ENCODE measurements at regions not wholly inside any gene's neighbourhood (a gene's known extent, or its start where the extent isn't known, plus 50 kb on each side); places are given as distances from the start of the nearest gene placed in this dataset.

GRCh38 chr6:47116606-47117005 is 74.5 kb upstream of the ADGRF1 start:
- Histone ChIP-seq H3K9me3 (ENCODE audit: control insufficient read depth, insufficient read depth, low read depth, low read length) (no peaks in the 10 kb centered on the region), H3K27me3 (ENCODE audit: control insufficient read depth, insufficient read depth, low read length) (no peaks in the 10 kb centered on the region), H3K4me1 (ENCODE audit: control insufficient read depth, insufficient read depth, low read length) (peaks cover 11% of the 10 kb centered on the region), H3K27ac (ENCODE audit: low read depth, low read length) (no peak overlapping the region), H3K4me3 (ENCODE audit: low read depth, low read length) (no peak overlapping the region), H3K9ac (ENCODE audit: low read length) (no peak overlapping the region), H3K36me3 (ENCODE audit: control insufficient read depth, insufficient read depth, low read length) (no peaks in the 10 kb centered on the region)

DNA sequence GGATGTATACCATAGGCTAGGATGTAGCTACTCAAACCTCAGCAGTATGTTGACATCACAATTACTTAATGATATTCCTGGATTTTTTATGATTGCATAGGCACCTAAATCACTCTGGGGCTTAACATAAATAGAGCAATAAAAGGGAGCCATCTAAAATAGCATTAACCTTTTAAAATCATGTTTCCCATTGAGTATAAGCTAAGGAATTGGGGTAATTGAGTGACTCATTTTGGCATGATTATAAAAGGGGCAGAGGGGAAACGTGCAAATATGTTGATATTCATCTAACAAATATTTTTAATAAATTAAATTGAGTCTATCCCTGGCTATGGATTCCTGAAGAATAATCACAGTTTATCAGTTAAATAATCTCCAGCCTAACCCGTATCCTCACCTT is 74.0 kb upstream of the ADGRF1 start:
- Histone ChIP-seq H3K4me1 (ENCODE audit: control insufficient read depth, insufficient read depth, low read length) (peaks cover 16% of the 10 kb centered on the region), H3K36me3 (ENCODE audit: control insufficient read depth, insufficient read depth, low read length) (no peaks in the 10 kb centered on the region), H3K9me3 (ENCODE audit: control insufficient read depth, insufficient read depth, low read depth, low read length) (no peaks in the 10 kb centered on the region), H3K9ac (ENCODE audit: low read length) (no peak overlapping the region), H3K27ac (ENCODE audit: low read depth, low read length) (no peak overlapping the region), H3K4me3 (ENCODE audit: low read depth, low read length) (no peak overlapping the region), H3K27me3 (ENCODE audit: control insufficient read depth, insufficient read depth, low read length) (no peaks in the 10 kb centered on the region)

- Histone ChIP-seq H3K4me3 (ENCODE audit: low read depth, low read length) (no peak overlapping the region), H3K9me3 (ENCODE audit: control insufficient read depth, insufficient read depth, low read depth, low read length) (no peaks in the 10 kb centered on the region), H3K27ac (ENCODE audit: low read depth, low read length) (no peak overlapping the region)
Measured at GRCh38 chr6:47114460-47114859, 72.3 kb upstream of the ADGRF1 start.

GRCh38 chr6:47112317-47112716 is 70.2 kb upstream of the ADGRF1 start:
- Histone ChIP-seq H3K27ac (ENCODE audit: low read depth, low read length) (no peak overlapping the region), H3K36me3 (ENCODE audit: control insufficient read depth, insufficient read depth, low read length) (no peaks in the 10 kb centered on the region), H3K9ac (ENCODE audit: low read length) (no peak overlapping the region), H3K4me1 (ENCODE audit: control insufficient read depth, insufficient read depth, low read length) (peaks cover 17% of the 10 kb centered on the region), H3K4me3 (ENCODE audit: low read depth, low read length) (no peak overlapping the region), H3K27me3 (ENCODE audit: control insufficient read depth, insufficient read depth, low read length) (no peaks in the 10 kb centered on the region), H3K9me3 (ENCODE audit: control insufficient read depth, insufficient read depth, low read depth, low read length) (no peaks in the 10 kb centered on the region)

More at GRCh38 chr6:47114460-47114859, 72.3 kb upstream of the ADGRF1 start:
- Histone ChIP-seq H3K36me3 (ENCODE audit: control insufficient read depth, insufficient read depth, low read length) (no peaks in the 10 kb centered on the region), H3K4me1 (ENCODE audit: control insufficient read depth, insufficient read depth, low read length) (peaks cover 16% of the 10 kb centered on the region), H3K27me3 (ENCODE audit: control insufficient read depth, insufficient read depth, low read length) (no peaks in the 10 kb centered on the region), H3K9ac (ENCODE audit: low read length) (no peak overlapping the region)

DNA sequence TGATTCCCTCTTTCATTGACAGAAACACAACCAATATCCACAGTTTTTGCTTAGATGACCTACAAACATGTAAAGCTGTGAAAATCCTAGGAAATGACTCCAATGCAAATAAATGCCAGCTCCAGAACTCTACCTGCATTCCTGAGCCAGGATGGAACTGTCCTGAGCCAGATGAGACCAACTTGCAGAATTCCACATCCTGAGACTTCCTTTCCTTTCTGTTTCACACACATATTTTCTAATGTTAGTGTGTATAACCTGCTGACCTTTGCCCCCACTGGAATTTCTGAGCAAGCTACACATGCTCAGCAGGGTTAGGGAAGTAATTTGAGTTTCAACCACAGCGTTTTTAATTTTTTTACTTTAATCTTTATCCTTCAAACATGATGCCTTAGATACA is 69.6 kb upstream of the ADGRF1 start:
- no peak overlapping the region for H3K27ac ChIP-seq (ENCODE audit: low read depth, low read length)

GRCh38 chr6:47109281-47109680 is 67.1 kb upstream of the ADGRF1 start:
- no peak overlapping the region for H3K9ac ChIP-seq (ENCODE audit: low read length)
- H3K36me3 ChIP-seq (ENCODE audit: control insufficient read depth, insufficient read depth, low read length) = no peaks in the 10 kb centered on the region

More for the DNA sequence above, 69.6 kb upstream of the ADGRF1 start:
- Histone ChIP-seq H3K36me3 (ENCODE audit: control insufficient read depth, insufficient read depth, low read length) (no peaks in the 10 kb centered on the region), H3K4me3 (ENCODE audit: low read depth, low read length) (no peak overlapping the region), H3K4me1 (ENCODE audit: control insufficient read depth, insufficient read depth, low read length) (peaks cover 22% of the 10 kb centered on the region), H3K9me3 (ENCODE audit: control insufficient read depth, insufficient read depth, low read depth, low read length) (no peaks in the 10 kb centered on the region), H3K27me3 (ENCODE audit: control insufficient read depth, insufficient read depth, low read length) (no peaks in the 10 kb centered on the region), H3K9ac (ENCODE audit: low read length) (no peak overlapping the region)

DNA sequence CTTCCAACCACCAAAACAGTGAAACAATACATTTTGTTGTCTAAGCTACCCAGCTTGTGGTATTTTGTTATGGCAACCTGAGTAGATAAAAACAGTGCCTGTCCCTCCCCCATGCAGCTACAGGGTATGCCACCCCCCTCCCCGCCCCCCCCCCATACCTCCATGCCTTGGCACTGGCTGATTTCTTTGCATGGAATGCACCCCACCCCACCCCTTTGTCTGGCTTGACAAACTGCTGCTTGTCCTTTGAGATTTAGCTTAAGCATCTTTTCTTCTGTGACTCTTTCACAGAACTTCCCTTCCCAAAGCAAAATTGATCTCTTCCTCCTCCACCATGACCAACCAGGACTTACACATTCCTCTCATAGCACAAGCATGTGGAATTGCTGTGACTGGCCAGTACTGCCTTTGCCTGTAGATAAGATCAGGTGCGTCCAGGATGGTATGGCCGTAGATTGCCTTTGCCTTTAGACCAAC is 64.6 kb upstream of the ADGRF1 start:
- Histone ChIP-seq H3K27me3 (ENCODE audit: control insufficient read depth, insufficient read depth, low read length) (no peaks in the 10 kb centered on the region), H3K36me3 (ENCODE audit: control insufficient read depth, insufficient read depth, low read length) (no peaks in the 10 kb centered on the region), H3K27ac (ENCODE audit: low read depth, low read length) (peak overlapping the region; percentile 87; the same call in 1 of the 2 replicates), H3K9ac (ENCODE audit: low read length) (peak overlapping the region; percentile 73), H3K4me1 (ENCODE audit: control insufficient read depth, insufficient read depth, low read length) (peaks cover 30% of the 10 kb centered on the region), H3K4me3 (ENCODE audit: low read depth, low read length) (no peak overlapping the region; the same call in 1 of the 2 replicates), H3K9me3 (ENCODE audit: control insufficient read depth, insufficient read depth, low read depth, low read length) (no peaks in the 10 kb centered on the region)

More at GRCh38 chr6:47109281-47109680, 67.1 kb upstream of the ADGRF1 start:
- Histone ChIP-seq H3K27me3 (ENCODE audit: control insufficient read depth, insufficient read depth, low read length) (no peaks in the 10 kb centered on the region), H3K4me3 (ENCODE audit: low read depth, low read length) (no peak overlapping the region), H3K4me1 (ENCODE audit: control insufficient read depth, insufficient read depth, low read length) (peaks cover 40% of the 10 kb centered on the region), H3K9me3 (ENCODE audit: control insufficient read depth, insufficient read depth, low read depth, low read length) (no peaks in the 10 kb centered on the region), H3K27ac (ENCODE audit: low read depth, low read length) (no peak overlapping the region)

DNA sequence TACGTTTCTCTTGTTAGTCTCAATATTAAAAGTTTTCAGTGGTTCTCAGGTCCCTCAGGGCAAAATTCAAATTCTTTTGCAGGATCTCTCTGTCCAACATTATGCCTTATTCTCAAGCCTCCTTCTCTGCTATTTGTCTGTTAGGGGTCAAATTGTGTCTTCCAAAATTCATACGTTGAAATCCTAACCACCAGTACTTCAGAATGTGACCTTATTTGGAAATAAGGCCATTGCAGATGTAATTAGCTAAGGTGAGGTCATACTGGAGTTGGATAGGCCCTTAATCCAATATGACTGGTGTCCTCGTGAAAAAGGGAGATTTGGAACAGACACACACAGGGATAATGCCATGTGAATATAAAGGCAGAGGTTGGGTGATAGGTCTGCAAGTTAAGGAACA is 64.1 kb upstream of the ADGRF1 start:
- Histone ChIP-seq H3K36me3 (ENCODE audit: control insufficient read depth, insufficient read depth, low read length) (no peaks in the 10 kb centered on the region), H3K4me1 (ENCODE audit: control insufficient read depth, insufficient read depth, low read length) (peaks cover 25% of the 10 kb centered on the region), H3K27me3 (ENCODE audit: control insufficient read depth, insufficient read depth, low read length) (no peaks in the 10 kb centered on the region), H3K27ac (ENCODE audit: low read depth, low read length) (peak overlapping the region; percentile 87; the same call in 1 of the 2 replicates), H3K4me3 (ENCODE audit: low read depth, low read length) (peak overlapping the region; percentile 7; the same call in 1 of the 2 replicates), H3K9me3 (ENCODE audit: control insufficient read depth, insufficient read depth, low read depth, low read length) (no peaks in the 10 kb centered on the region), H3K9ac (ENCODE audit: low read length) (peak overlapping the region; percentile 65)

- Histone ChIP-seq H3K9ac (ENCODE audit: low read length) (peak overlapping the region; percentile 65), H3K4me1 (ENCODE audit: control insufficient read depth, insufficient read depth, low read length) (peaks cover 24% of the 10 kb centered on the region), H3K4me3 (ENCODE audit: low read depth, low read length) (peak overlapping the region; percentile 22; the same call in 1 of the 2 replicates), H3K27ac (ENCODE audit: low read depth, low read length) (peak overlapping the region; percentile 87), H3K27me3 (ENCODE audit: control insufficient read depth, insufficient read depth, low read length) (no peaks in the 10 kb centered on the region), H3K36me3 (ENCODE audit: control insufficient read depth, insufficient read depth, low read length) (no peaks in the 10 kb centered on the region), H3K9me3 (ENCODE audit: control insufficient read depth, insufficient read depth, low read depth, low read length) (no peaks in the 10 kb centered on the region)
Measured at GRCh38 chr6:47105469-47106178, 63.5 kb upstream of the ADGRF1 start.

GRCh38 chr6:47103931-47104330 is 61.8 kb upstream of the ADGRF1 start:
- Histone ChIP-seq H3K27ac (ENCODE audit: low read depth, low read length) (no peak overlapping the region), H3K9ac (ENCODE audit: low read length) (no peak overlapping the region), H3K4me1 (ENCODE audit: control insufficient read depth, insufficient read depth, low read length) (peaks cover 24% of the 10 kb centered on the region), H3K36me3 (ENCODE audit: control insufficient read depth, insufficient read depth, low read length) (no peaks in the 10 kb centered on the region), H3K27me3 (ENCODE audit: control insufficient read depth, insufficient read depth, low read length) (no peaks in the 10 kb centered on the region), H3K9me3 (ENCODE audit: control insufficient read depth, insufficient read depth, low read depth, low read length) (no peaks in the 10 kb centered on the region), H3K4me3 (ENCODE audit: low read depth, low read length) (no peak overlapping the region)

GRCh38 chr6:47102331-47102730 is 60.2 kb upstream of the ADGRF1 start:
- Histone ChIP-seq H3K36me3 (ENCODE audit: control insufficient read depth, insufficient read depth, low read length) (no peaks in the 10 kb centered on the region), H3K4me3 (ENCODE audit: low read depth, low read length) (no peak overlapping the region), H3K9me3 (ENCODE audit: control insufficient read depth, insufficient read depth, low read depth, low read length) (no peaks in the 10 kb centered on the region), H3K9ac (ENCODE audit: low read length) (no peak overlapping the region), H3K27ac (ENCODE audit: low read depth, low read length) (no peak overlapping the region), H3K4me1 (ENCODE audit: control insufficient read depth, insufficient read depth, low read length) (peaks cover 27% of the 10 kb centered on the region), H3K27me3 (ENCODE audit: control insufficient read depth, insufficient read depth, low read length) (no peaks in the 10 kb centered on the region)

Measured in HUES6 (cell line).